ENCODE measurements at regions not wholly inside any gene's neighbourhood (a gene's known extent, or its start where the extent isn't known, plus 50 kb on each side); places are given as distances from the start of the nearest gene placed in this dataset.

GRCh38 chr11:105193260-105193659 lies 53.7 kb upstream of the CARD18 start:
- H3K27ac ChIP-seq: no peak overlapping the region
- TF ChIP-seq, protein P1, sequence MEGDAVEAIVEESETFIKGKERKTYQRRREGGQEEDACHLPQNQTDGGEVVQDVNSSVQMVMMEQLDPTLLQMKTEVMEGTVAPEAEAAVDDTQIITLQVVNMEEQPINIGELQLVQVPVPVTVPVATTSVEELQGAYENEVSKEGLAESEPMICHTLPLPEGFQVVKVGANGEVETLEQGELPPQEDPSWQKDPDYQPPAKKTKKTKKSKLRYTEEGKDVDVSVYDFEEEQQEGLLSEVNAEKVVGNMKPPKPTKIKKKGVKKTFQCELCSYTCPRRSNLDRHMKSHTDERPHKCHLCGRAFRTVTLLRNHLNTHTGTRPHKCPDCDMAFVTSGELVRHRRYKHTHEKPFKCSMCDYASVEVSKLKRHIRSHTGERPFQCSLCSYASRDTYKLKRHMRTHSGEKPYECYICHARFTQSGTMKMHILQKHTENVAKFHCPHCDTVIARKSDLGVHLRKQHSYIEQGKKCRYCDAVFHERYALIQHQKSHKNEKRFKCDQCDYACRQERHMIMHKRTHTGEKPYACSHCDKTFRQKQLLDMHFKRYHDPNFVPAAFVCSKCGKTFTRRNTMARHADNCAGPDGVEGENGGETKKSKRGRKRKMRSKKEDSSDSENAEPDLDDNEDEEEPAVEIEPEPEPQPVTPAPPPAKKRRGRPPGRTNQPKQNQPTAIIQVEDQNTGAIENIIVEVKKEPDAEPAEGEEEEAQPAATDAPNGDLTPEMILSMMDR (IDR thresholded peaks at IDR 0.05): no peak
- no peak for TF ChIP-seq POLR2A (IDR thresholded peaks at IDR 0.05)
- no peak overlapping the region for H3K4me3 ChIP-seq
- DNase-seq: no peak
- H3K4me1 ChIP-seq (replicated peaks in 1 of 2): no peaks in the 10 kb centered on the region
- no peaks in the 10 kb centered on the region for H3K9me3 ChIP-seq (replicated peaks in 1 of 3)
- H3K27me3 ChIP-seq: no peaks in the 10 kb centered on the region
- H3K36me3 ChIP-seq (replicated peaks in 1 of 2): no peaks in the 10 kb centered on the region
- WGBS, 4 donors: 76 to 81% (median 77%) methylated on average over 2 of the region's 2 CpGs
- intact Hi-C loops (cut with DNase I): no loop called here

DNA sequence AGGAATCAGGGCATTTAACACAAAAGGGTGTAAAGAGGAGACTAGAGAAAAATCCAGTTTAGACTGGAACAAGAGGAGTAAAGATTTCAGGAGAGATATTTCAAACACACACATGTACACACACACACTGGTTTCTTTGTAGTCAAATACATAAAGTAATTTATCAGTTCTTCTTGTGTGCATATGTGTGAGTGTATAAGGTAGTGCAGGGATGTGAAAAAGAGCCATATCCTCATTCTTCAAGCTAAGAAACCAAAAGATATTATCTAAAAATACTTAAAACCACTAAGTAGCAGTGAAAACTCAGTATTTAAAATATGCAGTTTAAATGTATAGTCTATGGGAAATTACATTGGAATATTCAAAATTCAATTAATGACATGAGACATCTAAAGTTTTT lies 52.5 kb upstream of the CARD18 start:
- TF ChIP-seq, protein P1 (IDR thresholded peaks at IDR 0.05): no peak
- TF ChIP-seq POLR2A (IDR thresholded peaks at IDR 0.05): no peak

DNA sequence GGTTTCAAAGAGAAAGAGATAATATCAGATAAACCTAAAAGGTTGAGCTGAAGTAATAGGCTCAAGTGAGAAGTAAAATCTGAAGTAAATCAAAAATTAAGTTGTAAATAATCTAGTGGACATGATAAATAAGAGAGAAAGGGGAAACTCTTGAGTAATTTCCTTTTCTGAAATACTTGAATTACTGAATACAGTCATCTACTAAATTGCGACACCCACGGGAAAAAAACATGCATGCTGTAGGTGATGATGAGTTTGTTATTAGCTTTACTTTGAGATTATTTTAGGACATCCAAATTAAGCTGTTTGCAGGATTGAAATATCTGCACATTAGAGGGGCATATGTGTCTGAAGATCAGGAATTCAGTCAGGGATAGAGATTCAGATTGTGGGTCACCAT lies 50.0 kb upstream of the CARD18 start:
- Histone ChIP-seq H3K27me3 (no peaks in the 10 kb centered on the region), H3K4me1 (replicated peaks in 1 of 2) (no peaks in the 10 kb centered on the region), H3K9me3 (replicated peaks in 1 of 3) (no peaks in the 10 kb centered on the region), H3K36me3 (replicated peaks in 1 of 2) (no peaks in the 10 kb centered on the region), H3K4me3 (no peak overlapping the region), H3K27ac (no peak overlapping the region)
- WGBS, 4 donors: 67 to 85% (median 72%) methylated on average over 2 of the region's 2 CpGs
- TF ChIP-seq, protein P1 (IDR thresholded peaks at IDR 0.05): no peak
- TF ChIP-seq POLR2A (IDR thresholded peaks at IDR 0.05): no peak
- intact Hi-C loops (cut with DNase I): no loop called here
- peak in 2 of 7 donors; percentile 9 to 19 for DNase-seq

More for the DNA sequence above, 52.5 kb upstream of the CARD18 start:
- Histone ChIP-seq H3K4me3 (no peak overlapping the region), H3K27me3 (no peaks in the 10 kb centered on the region), H3K27ac (no peak overlapping the region), H3K36me3 (replicated peaks in 1 of 2) (no peaks in the 10 kb centered on the region), H3K9me3 (replicated peaks in 1 of 3) (no peaks in the 10 kb centered on the region), H3K4me1 (replicated peaks in 1 of 2) (no peaks in the 10 kb centered on the region)
- intact Hi-C loops (cut with DNase I): no loop called here
- no peak for DNase-seq

Small RNA genes in the stretch of these regions (small RNA-seq; reads per million reads assigned to genes)
- gene AP003181.1 (0 reads per million in 2 donors), gene RF00017 (0 reads per million in 2 donors)
